Peyer's patch (tissue), 4 donors: ENCODE measurements at regions not wholly inside any gene's neighbourhood (a gene's known extent, or its start where the extent isn't known, plus 50 kb on each side); places are given as distances from the start of the nearest gene placed in this dataset.

ENCODE experiments used
- DNase-seq, 3 donors: peaks; one replicate each; pipeline ENCODE4 v3.0.0-alpha.2; 2017 to 2019
- H3K27ac ChIP-seq, 4 donors: fragments of 200-600 bp; sonication (generic); one replicate each; pipeline ENCODE4 v1.5.1; 2016 to 2019
- H3K27me3 ChIP-seq, 2 donors: fragments of 200-600 bp; sonication (generic); one replicate each; pipeline ENCODE4 v1.5.1; 2019
- H3K36me3 ChIP-seq, 3 donors: fragments of 200-600 bp; sonication (generic); one replicate each; pipeline ENCODE4 v1.5.1; 2016 to 2019
- H3K4me1 ChIP-seq, 4 donors: fragments of 200-600 bp; sonication (generic); one replicate each; pipeline ENCODE4 v1.5.1; 2016 to 2019
- H3K4me3 ChIP-seq, 4 donors: fragments of 200-600 bp; sonication (generic); 1 replicate in 3 of 4; 2 replicates in 1 of 4; pipeline ENCODE4 v1.5.1; 2016 to 2019; ENCODE audit warnings: mild to moderate bottlenecking in 1 of 4
- H3K9me3 ChIP-seq, 4 donors: fragments of 200-600 bp; sonication (generic); one replicate each; pipeline ENCODE4 v1.5.1; 2016 to 2019; ENCODE audit warnings: mild to moderate bottlenecking in 1 of 4
- POLR2A ChIP-seq, 2 donors: fragments of 450-650 bp; IDR thresholded peaks; one replicate each; pipeline ENCODE4 v1.5.1; 2017; ENCODE audit warnings: antibody characterized with exemption in 2 of 2, mild to moderate bottlenecking in 2 of 2, moderate library complexity in 2 of 2
- TF ChIP-seq, protein P1 (sequence below), 6 experiments: fragments of 450-650 bp in 4 of 6; fragments of 200-600 bp in 2 of 6; sonication (generic) in 1 of 6; IDR thresholded peaks; one replicate each; pipeline ENCODE4 v1.5.1; 2017 to 2019; ENCODE audit warnings: antibody characterized with exemption in 6 of 6, mild to moderate bottlenecking in 3 of 6, moderate library complexity in 1 of 6

DNA sequence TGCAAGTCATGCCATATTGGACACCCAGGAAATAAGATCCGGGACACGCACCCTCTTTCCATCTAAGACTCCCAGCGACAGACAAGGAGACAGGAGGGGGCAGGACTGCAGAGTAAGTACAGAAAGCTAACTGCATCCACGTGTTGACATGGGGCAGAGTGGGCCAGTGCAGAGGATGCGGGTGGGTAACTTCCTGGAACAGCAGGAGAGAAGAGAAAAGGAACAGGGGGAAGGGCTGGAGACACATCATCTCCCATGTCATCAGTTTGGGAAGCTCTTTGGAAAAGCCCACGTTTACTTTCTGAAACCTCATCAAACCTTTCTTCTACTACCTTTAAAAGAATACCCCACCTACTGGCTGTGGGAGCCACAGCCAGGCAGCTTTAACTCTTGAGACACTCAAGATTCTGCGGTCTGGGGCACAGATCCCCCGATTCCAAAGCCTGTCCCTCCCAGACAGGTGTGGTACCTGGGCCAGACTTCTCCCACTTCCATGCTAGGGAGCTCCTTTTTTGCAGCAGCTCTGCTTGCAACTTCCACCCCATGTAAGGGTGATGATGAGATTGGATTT, 273.5 kb upstream of the RPL38 start:
- H3K27me3 ChIP-seq: no peaks in the 10 kb centered on the region
- no peak overlapping the region for H3K4me3 ChIP-seq
- no peak overlapping the region for H3K27ac ChIP-seq
- TF ChIP-seq, protein P1, sequence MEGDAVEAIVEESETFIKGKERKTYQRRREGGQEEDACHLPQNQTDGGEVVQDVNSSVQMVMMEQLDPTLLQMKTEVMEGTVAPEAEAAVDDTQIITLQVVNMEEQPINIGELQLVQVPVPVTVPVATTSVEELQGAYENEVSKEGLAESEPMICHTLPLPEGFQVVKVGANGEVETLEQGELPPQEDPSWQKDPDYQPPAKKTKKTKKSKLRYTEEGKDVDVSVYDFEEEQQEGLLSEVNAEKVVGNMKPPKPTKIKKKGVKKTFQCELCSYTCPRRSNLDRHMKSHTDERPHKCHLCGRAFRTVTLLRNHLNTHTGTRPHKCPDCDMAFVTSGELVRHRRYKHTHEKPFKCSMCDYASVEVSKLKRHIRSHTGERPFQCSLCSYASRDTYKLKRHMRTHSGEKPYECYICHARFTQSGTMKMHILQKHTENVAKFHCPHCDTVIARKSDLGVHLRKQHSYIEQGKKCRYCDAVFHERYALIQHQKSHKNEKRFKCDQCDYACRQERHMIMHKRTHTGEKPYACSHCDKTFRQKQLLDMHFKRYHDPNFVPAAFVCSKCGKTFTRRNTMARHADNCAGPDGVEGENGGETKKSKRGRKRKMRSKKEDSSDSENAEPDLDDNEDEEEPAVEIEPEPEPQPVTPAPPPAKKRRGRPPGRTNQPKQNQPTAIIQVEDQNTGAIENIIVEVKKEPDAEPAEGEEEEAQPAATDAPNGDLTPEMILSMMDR (IDR thresholded peaks at IDR 0.05): no peak
- no peak for TF ChIP-seq POLR2A (IDR thresholded peaks at IDR 0.05)
- H3K9me3 ChIP-seq: no peaks in the 10 kb centered on the region
- H3K4me1 ChIP-seq: no peaks in the 10 kb centered on the region
- H3K36me3 ChIP-seq: no peaks in the 10 kb centered on the region
- DNase-seq: no peak

DNA sequence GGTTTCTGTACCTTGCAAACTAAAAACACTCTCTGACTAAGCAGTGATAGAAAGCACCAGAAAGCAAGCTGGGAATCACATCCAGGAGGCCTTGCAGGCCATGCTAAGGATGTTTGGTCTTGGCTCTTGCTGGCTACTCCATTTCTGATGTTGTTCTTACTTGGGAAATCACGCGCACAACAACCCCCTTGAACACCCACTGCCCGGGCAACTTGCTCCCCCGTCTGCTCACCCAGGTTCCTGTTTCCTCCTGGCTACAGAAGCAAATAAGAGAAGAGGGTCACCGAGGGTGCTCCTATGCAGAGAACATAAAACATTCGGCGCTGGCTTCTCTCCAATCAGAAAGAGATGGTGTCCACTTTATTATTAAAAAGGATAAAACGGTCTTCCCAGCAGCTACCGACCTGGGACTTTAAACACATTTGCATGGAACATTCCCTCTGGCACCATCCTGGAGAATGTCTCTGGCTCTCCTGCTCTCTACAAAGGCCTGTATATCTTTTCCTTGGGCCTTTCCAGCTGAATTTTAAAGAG, 271.2 kb upstream of the RPL38 start:
- no peaks in the 10 kb centered on the region for H3K27me3 ChIP-seq
- H3K36me3 ChIP-seq: no peaks in the 10 kb centered on the region
- DNase-seq: no peak
- H3K4me3 ChIP-seq: no peak overlapping the region
- TF ChIP-seq, protein P1 (IDR thresholded peaks at IDR 0.05): no peak
- no peak for TF ChIP-seq POLR2A (IDR thresholded peaks at IDR 0.05)
- H3K4me1 ChIP-seq: no peaks in the 10 kb centered on the region
- H3K9me3 ChIP-seq: no peaks in the 10 kb centered on the region
- H3K27ac ChIP-seq: no peak overlapping the region

DNA sequence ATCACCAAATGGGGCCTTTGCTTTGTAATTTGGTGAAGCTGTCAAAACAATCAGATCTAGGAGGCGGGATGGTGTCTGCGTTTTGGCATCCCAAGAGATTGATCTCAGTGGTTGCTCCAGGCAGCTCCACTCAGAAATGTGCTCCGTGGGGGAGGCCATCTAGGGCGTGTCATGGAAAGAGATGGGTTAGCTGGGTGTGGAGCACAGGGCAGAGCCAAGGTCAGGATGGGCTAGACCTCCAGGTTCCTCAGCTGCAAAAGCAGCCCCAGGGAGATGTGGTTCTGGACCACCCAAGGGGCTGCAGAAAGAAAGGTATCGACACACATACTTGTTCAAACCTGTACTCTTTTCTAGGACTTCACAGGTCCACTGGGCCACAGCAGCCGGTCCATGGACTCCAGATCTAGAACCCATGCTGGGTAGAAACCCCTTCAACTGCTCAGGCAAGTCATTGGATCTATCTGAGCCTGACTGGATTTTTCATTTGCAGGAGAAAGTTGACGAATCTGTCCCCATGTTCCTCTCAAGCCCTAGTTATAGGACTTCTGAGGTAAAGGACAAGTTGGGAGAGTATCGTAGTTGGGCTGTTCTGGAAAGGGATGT, 270.2 kb upstream of the RPL38 start:
- no peak for DNase-seq
- H3K27ac ChIP-seq: no peak overlapping the region

DNA sequence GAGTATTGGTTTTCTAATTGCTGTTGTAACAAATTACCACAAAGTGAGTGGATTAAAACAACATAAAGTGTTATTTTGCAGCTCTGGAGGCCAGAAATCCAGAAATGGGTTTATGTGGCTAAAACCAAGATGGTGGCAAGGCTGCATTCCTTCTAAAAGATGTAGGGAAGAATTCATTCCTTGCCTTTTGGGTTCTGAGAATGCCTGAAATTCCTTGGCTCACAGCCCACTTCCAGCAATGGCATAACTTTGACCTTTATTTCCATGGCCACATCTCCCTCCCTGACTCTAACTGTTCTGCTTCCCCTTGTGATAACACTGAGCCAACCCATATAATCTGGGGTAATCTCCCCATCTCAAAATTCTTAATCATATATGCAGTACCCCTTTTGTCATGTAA, 269.6 kb upstream of the RPL38 start:
- Histone ChIP-seq H3K27me3 (no peaks in the 10 kb centered on the region), H3K4me1 (no peaks in the 10 kb centered on the region), H3K36me3 (no peaks in the 10 kb centered on the region), H3K9me3 (no peaks in the 10 kb centered on the region), H3K4me3 (no peak overlapping the region), H3K27ac (no peak overlapping the region)
- DNase-seq: no peak
- no peak for TF ChIP-seq POLR2A (IDR thresholded peaks at IDR 0.05)
- TF ChIP-seq, protein P1 (IDR thresholded peaks at IDR 0.05): no peak

More for the DNA sequence above, 270.2 kb upstream of the RPL38 start:
- Histone ChIP-seq H3K4me1 (no peaks in the 10 kb centered on the region), H3K4me3 (no peak overlapping the region), H3K36me3 (no peaks in the 10 kb centered on the region), H3K9me3 (no peaks in the 10 kb centered on the region), H3K27me3 (no peaks in the 10 kb centered on the region)
- TF ChIP-seq, protein P1 (IDR thresholded peaks at IDR 0.05): no peak
- no peak for TF ChIP-seq POLR2A (IDR thresholded peaks at IDR 0.05)

DNA sequence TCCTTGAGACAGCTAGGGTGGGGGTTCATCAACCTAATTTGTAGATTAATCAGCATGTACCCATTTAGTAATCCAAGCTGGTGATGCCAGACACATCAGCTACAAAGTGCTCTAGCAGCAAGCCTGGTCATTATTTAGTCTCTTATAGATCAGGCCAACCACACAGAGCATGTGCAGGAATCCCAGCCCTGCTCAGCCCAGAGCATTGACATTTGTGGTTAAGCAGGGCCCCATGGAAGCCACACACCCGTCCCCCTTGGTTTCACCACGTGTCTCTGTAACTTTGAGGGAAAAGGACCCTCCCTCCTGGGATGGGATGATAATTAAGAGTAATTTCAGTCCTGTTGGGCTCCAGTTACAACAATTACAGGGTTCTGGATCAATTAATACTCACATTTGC, 268.8 kb upstream of the RPL38 start:
- Histone ChIP-seq H3K9me3 (no peaks in the 10 kb centered on the region), H3K36me3 (no peaks in the 10 kb centered on the region), H3K27me3 (no peaks in the 10 kb centered on the region), H3K4me3 (no peak overlapping the region), H3K4me1 (no peaks in the 10 kb centered on the region), H3K27ac (no peak overlapping the region)
- no peak for TF ChIP-seq POLR2A (IDR thresholded peaks at IDR 0.05)
- TF ChIP-seq, protein P1 (IDR thresholded peaks at IDR 0.05): no peak
- no peak for DNase-seq
